Erythroblast (primary cell): ENCODE measurements at regions not wholly inside any gene's neighbourhood (a gene's known extent, or its start where the extent isn't known, plus 50 kb on each side); places are given as distances from the start of the nearest gene placed in this dataset.

Experiments used
- GATA1 ChIP-seq: IDR thresholded peaks from 2 replicates; pipeline ENCODE4 v1.6.1; 2011; ENCODE audit warnings: low read depth, mild to moderate bottlenecking, control low read depth, low read length, moderate library complexity
- POLR2A ChIP-seq: IDR thresholded peaks from 2 replicates; pipeline ENCODE4 v1.6.1; 2011; ENCODE audit warnings: mild to moderate bottlenecking, low read length

- TF ChIP-seq POLR2A (no peak), GATA1 (no peak)
Observed at GRCh38 chr13:112227031-112227430, 149.1 kb upstream of the SPACA7 start.
